HG03460 (cell line): ENCODE measurements at regions not wholly inside any gene's neighbourhood (a gene's known extent, or its start where the extent isn't known, plus 50 kb on each side); places are given as distances from the start of the nearest gene placed in this dataset.

ENCODE experiments used
- ATAC-seq: cut with Tn5 transposase; IDR thresholded peaks from one replicate; pipeline ENCODE4 v1.9.1; 2021; ENCODE audit not compliant: unreplicated experiment

DNA sequence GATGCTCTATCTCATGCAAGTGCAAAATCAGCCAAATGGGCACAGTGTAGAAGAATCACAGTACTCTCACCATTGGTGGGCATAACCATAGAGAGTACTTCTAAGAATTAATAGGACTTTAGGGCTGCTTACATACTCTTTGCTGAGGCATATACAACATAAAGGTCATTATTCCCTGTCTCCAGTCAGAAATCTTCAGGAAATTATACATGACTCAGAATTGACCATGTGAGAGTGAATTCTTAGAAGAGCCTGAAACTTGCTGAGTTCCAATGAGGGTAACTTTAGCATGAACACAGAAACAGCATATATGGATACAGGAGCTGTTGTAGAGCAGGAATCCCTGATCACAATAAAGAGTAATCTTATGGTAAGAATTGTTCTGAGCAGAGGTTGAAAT lies 498.7 kb downstream of the TENT5A start:
- no peak for ATAC-seq

GRCh38 chr6:81252231-81252630 lies 500.2 kb downstream of the TENT5A start:
- ATAC-seq: no peak

DNA sequence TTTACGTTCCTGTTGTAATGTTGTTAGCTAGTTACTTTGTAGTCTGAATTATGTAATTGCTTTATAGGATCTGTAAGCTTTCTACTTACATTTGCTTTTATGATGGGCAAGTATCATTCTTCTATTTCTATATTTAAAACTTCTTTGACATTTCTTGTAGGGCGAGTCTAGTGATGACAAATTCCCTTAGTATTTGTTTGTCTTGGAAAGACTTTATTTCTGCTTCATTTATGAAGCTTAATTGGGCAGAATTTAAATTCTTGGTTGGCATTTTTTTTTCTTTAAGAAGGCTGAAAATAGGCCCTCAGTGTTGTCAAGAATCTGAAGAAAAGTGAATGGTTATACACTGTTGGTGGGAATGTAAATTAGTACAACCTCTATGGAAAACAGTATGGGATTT lies 506.3 kb downstream of the TENT5A start:
- no peak for ATAC-seq

GRCh38 chr6:81242624-81243023 lies 509.9 kb downstream of the TENT5A start:
- no peak for ATAC-seq

DNA sequence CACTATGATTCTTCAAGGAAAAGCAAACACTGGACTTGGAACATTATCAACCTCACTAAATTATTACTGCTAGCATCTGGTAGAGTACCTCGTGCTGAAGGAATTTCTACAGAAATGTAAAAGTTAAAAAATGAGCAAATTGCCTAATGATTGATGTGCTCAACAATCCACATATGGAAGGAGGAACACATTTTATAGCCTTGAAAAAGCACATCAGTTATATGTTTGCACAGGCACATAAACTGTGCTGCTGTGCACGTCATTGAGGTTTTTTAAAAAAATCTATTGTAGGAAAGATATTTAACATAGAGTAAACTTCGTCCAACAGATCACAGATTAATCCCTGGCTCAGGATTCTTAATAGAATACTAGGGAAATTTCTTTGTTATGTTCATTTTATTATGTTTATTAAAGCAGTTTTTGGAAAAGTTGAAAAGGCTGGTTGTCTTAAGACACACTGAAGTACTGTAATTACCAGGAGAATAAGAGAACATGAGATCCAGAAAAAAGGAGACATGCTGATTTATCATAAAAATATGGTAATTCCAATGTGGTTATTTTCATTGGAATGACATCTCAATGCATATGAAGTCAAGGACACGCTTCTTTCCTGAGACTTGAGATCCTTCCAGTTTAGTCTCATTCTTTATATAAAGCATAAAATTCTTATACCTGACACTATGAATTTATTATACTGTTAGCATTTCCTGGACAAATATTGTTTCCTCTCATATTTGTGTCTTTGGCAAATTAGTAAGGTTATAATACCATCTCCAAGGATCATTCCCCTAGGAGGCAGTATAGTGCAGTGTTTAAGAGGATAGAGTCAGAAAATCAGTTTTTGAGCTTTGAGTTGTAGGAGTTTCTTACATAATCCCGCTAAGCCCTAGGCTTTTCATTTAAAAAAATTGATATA lies 511.1 kb downstream of the TENT5A start:
- no peak for ATAC-seq

DNA sequence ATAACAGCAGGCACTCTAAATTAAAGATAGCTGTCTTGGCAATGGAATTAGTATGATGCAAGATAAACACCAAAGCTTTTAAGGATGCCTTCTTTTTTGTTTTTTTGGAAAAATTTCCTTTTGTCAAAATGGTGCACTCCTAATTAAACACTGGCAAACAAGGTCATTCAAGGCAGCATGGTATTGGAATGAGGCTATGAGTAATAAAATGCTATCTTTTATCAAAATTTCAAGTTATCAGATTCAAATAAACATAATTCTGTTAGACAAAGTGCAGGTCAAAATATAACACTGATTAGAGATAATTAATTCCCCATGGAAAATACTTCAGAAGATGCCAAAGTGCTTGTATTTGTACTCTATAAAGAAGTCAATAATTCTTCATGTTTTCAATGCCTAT lies 514.1 kb downstream of the TENT5A start:
- no peak for ATAC-seq

DNA sequence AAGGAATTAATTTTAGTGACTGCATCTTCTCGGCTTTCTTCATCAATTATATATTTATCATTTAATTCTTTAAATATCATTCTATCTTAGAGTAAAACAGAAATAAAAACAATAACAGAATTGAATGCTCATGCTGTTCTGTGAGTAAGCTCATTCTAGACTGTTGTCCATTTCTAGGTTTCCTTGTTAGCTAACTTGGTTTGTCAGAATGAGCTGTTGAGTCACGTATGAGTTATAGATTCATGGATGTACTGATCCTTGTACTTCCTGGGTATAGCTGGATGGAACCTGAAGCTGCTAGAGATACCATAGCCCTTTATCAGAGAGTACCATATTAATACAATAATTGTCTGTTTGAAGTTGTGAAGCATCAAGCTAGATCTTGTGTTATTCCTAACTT lies 515.3 kb downstream of the TENT5A start:
- no peak for ATAC-seq

GRCh38 chr6:81235512-81235911 lies 517.0 kb downstream of the TENT5A start:
- no peak for ATAC-seq

DNA sequence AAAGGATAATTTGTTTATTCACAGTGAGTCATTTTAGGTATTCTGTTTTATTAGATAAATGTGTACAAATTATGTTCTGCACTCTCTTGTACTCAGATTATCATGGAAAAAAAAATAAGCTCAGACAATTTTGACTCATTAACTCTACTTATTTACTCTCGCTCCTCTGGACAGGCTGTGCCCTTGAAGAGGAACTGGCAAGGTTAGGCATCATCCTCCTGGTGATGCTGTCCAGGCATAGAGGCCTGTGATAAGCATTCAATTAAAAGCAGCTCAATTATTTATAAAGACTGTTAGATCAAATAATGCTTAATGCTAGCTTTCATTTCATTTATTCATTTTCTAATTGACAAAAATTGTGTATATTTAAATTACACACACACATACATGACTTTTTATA lies 518.5 kb downstream of the TENT5A start:
- no peak for ATAC-seq

DNA sequence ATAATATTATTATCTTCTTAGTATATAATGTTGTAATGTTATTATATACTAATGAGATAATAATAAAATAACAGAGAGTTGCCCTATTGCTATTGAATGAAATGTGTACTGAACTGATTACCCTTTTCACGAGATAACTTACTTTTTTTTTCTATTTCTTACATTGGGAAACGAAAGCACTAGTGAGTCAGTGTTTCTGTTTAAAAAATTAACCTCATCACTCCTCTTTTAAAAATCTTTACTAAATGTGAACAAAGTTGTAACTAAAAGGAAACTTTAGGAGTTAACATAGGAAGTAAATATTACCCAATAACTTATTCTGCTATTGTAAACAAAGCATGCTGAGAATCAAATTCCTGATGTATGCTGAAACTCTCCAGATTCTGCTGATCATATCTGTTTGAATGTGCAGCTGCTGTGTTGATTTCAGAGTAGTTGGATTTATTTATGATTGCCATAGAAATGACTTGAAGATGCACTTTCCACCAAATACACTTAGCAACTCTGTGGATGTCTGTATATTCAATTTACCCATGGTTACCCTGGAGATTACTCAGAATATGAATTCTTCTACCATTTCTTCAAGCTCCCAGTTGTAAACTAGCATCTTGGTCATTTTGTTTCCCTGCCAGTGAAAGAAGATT lies 523.4 kb downstream of the TENT5A start:
- no peak for ATAC-seq

GRCh38 chr6:81226957-81227356 lies 525.5 kb downstream of the TENT5A start:
- ATAC-seq: no peak

DNA sequence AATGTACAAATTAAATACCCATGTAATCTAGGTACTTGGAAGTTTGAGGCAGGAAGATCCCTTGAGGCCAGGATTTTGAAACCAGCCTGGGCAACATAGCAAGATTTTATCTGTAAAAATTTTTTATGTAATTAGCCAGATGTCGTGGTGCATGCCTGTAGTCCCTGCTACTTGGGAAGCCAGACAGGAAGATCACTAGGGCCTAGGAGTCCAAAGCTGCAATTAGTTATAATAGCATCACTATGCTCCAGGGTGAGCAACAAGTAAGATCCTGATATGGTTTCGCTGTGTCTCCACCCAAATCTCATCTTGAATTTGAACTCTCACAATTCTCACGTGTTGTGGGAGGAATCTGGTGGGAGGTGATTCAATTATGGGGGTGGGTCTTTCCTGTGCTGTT lies 535.8 kb downstream of the TENT5A start:
- ATAC-seq: no peak

GRCh38 chr6:81215092-81215432 lies 537.4 kb downstream of the TENT5A start:
- ATAC-seq: no peak

- no peak for ATAC-seq
Observed at GRCh38 chr6:81214414-81215091, 537.9 kb downstream of the TENT5A start.

GRCh38 chr6:81204731-81205130 lies 547.8 kb downstream of the TENT5A start:
- ATAC-seq: no peak

DNA sequence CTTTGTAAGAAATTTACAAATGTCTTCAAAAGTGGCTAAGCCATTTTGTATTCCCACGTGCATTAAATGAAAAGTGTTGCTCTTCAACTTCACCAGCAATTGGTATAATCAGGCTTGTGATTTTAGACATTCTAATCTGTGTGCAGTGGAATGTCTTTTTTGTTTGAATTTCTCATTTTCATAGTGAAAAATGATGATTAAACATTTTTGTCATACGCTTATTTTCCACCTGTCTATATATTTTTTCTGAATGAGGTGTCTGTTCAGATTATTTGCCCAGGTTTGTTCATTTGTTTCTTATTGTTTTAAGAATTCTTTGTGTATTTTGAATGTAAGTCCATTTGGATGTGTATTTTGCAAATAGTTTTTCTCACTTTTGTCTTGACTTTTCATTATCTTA lies 558.1 kb downstream of the TENT5A start:
- ATAC-seq: no peak

DNA sequence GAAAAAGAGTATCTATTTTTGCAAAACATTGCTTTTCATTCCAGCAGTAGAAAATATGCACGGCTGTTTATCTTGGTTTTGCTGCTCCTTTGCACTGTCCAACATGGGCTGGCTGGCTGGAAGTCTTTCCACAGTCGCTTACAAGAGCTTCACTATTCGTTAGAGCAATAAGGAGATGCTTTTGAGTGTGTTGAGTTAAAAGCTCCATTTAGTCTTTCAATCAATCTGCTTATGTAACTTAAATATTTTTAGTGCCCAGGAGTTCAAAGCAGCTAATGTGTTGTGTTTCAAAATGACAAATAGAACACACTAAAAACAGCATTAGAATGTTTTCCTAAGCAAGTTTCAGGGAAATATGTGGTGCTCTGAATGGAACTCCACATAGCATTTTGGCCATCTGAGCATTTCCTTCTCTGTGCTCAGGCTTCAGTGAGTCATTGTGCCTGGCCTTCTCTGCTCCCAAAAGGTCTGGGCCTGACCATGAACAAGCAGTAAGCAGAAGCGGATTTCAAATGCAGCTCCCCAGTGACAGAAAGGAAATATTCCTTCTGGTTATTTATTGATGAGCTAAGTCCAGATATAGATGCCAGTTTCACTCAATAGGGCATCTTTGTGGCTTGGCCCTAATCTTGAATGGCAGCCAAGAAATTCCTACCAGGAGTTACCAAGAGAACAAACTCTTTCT lies 580.3 kb downstream of the TENT5A start:
- no peak for ATAC-seq

GRCh38 chr6:81169166-81169565 lies 583.3 kb downstream of the TENT5A start:
- ATAC-seq: no peak

DNA sequence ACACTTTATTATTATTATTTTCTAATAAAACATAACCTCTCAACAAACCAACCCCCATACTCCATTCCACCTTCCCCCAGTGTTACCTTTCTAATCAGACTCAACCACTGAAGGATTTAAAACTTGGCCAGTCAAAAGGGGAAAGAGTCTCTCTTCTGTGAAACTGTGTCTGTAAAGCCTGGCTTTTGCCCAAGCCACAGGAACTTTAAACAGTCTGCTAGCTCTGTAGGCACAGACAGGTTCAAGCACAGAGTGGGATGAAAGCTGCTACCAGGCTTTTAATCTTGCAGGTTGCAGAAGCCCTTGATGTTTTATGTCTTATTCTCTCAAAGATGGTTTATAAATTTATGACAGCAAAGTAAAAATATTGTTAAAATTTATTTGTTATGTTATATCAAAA lies 585.7 kb downstream of the TENT5A start:
- ATAC-seq: no peak

DNA sequence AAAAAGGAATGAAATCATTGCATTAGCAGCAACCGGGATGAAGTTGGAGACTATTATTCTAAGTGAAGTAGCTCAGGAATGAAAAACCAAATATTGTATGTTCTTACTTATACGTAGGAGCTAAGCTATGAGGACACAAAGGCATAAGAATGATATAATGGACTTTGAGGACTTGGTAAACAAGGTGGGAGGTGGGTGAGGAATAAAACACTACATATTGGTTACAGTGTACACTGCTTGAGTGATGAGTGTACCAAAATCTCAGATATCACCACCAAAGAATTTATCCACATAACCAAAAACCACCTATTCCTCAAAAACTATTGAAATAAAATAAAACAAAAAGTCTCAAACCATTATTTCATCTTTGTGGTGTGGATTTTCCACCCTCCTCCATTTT lies 593.5 kb downstream of the TENT5A start:
- ATAC-seq: no peak

- no peak for ATAC-seq
Observed at GRCh38 chr6:81148751-81149150, 603.7 kb downstream of the TENT5A start.

DNA sequence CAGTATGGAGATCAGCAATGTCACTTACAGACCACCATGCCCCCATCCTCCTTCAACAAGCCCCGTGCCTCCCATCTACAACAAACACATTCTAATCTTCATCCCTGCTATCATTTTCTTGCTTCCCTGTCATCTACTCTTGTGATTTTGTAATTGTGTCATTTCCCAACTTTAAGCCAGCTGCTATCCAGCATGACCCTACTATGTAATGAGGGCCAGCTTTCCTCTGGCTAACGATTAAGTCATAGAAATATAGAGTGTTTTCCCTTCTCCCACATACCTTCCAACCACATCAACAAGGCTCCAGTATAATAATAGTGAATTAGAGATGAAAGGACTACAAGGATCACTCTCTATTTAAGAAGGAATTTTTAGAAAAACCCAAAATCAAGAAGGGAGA lies 607.0 kb downstream of the TENT5A start:
- ATAC-seq: no peak
